CD1c-positive myeloid dendritic cell (primary cell): ENCODE measurements at regions not wholly inside any gene's neighbourhood (a gene's known extent, or its start where the extent isn't known, plus 50 kb on each side); places are given as distances from the start of the nearest gene placed in this dataset.
"Not testable (repeated sequence)": the region's sequence is repeated elsewhere in the genome, so short reads cannot be mapped to it uniquely, and the experiment has no call there.

ENCODE experiments used
- DNase-seq: peaks from one replicate; pipeline ENCODE4 v3.0.0-alpha.2; 2016; ENCODE audit errors: extremely low spot score

- no peak for DNase-seq
These were observed 157.5 kb downstream of the RFPL4B start for GRCh38 chr6:112504621-112505020.

GRCh38 chr6:112511441-112511840, 164.3 kb downstream of the RFPL4B start:
- DNase-seq, result no peak

- no peak for DNase-seq
These were observed 166.0 kb downstream of the RFPL4B start for GRCh38 chr6:112513175-112513574.

GRCh38 chr6:112522587-112522986, 175.5 kb downstream of the RFPL4B start:
- no peak for DNase-seq

- DNase-seq, result no peak
These were observed 176.9 kb downstream of the RFPL4B start for GRCh38 chr6:112524071-112524470.

- DNase-seq, result no peak
These were observed 178.6 kb downstream of the RFPL4B start for GRCh38 chr6:112525749-112526148.

GRCh38 chr6:112526594-112526993, 179.5 kb downstream of the RFPL4B start:
- DNase-seq, result no peak

- not testable (repeated sequence) for DNase-seq
These were observed 181.2 kb downstream of the RFPL4B start for GRCh38 chr6:112528306-112528705.

GRCh38 chr6:112535816-112536215, 188.7 kb downstream of the RFPL4B start:
- DNase-seq, result no peak

GRCh38 chr6:112539355-112539754, 192.2 kb downstream of the RFPL4B start:
- DNase-seq, result no peak

- not testable (repeated sequence) for DNase-seq
These were observed 194.7 kb downstream of the RFPL4B start for GRCh38 chr6:112541847-112542246.

- not testable (repeated sequence) for DNase-seq
These were observed 200.4 kb downstream of the RFPL4B start for GRCh38 chr6:112547321-112548085.

GRCh38 chr6:112549749-112550148, 202.6 kb downstream of the RFPL4B start:
- DNase-seq, result no peak

- DNase-seq, result no peak
These were observed 210.3 kb downstream of the RFPL4B start for GRCh38 chr6:112557435-112557834.

GRCh38 chr6:112557961-112558360, 210.8 kb downstream of the RFPL4B start:
- no peak for DNase-seq

- no peak for DNase-seq
These were observed 213.5 kb downstream of the RFPL4B start for GRCh38 chr6:112560651-112561050.

GRCh38 chr6:112562301-112563231, 215.4 kb downstream of the RFPL4B start:
- no peak for DNase-seq

GRCh38 chr6:112563368-112563767, 216.2 kb downstream of the RFPL4B start:
- DNase-seq, result no peak

- DNase-seq, result no peak
These were observed 220.9 kb downstream of the RFPL4B start for GRCh38 chr6:112568066-112568465.

GRCh38 chr6:112571488-112572270, 224.5 kb downstream of the RFPL4B start:
- no peak for DNase-seq

- no peak for DNase-seq
These were observed 227.1 kb downstream of the RFPL4B start for GRCh38 chr6:112574190-112574589.

- no peak for DNase-seq
These were observed 228.2 kb downstream of the RFPL4B start for GRCh38 chr6:112575309-112575834.
